OCI-LY7 (cell line): ENCODE measurements at regions not wholly inside any gene's neighbourhood (a gene's known extent, or its start where the extent isn't known, plus 50 kb on each side); places are given as distances from the start of the nearest gene placed in this dataset.

Source experiments
- BruUV-seq: library from RNA; stranded (reverse); fragments of 400-500 nt; replicated peaks from 2 replicates; lab custom pipeline; 2021; lab: Mats Ljungman, UMichigan
- CTCF ChIA-PET: fragments of 300-600 bp; sonication (Branson Sonifier 250); formaldehyde crosslinking; loops from one replicate; lab custom pipeline; 2022; ENCODE audit warnings: antibody characterized with exemption; ENCODE audit not compliant: unreplicated experiment; lab: Charles Lee
- POLR2A ChIA-PET: fragments of 300-600 bp; sonication (Branson Sonifier 250); formaldehyde crosslinking; loops from one replicate; lab custom pipeline; 2022; ENCODE audit warnings: antibody characterized with exemption; lab: Charles Lee
- DNase-seq: peaks from one replicate; pipeline ENCODE4 v3.0.0-alpha.2; 2015; ENCODE audit warnings: low spot score
- H2AFZ ChIP-seq: fragments of 200-600 bp; sonication (generic), shearing (Covaris generic); 2 replicates; pipeline ENCODE4 v1.6.1; 2014; ENCODE audit warnings: mild to moderate bottlenecking, antibody characterized with exemption, low read length, moderate library complexity
- H3K27ac ChIP-seq: fragments of 200-600 bp; sonication (generic); 2 replicates; pipeline ENCODE4 v1.5.1; 2014; ENCODE audit warnings: mixed run types, low read depth, mild to moderate bottlenecking, moderate library complexity, low read length, inconsistent platforms; ENCODE audit not compliant: poor library complexity, severe bottlenecking
- H3K36me3 ChIP-seq: fragments of 200-600 bp; sonication (generic); 2 replicates; pipeline ENCODE4 v1.6.1; 2014; ENCODE audit warnings: mild to moderate bottlenecking, antibody characterized with exemption, low read length, moderate library complexity, mixed read lengths; ENCODE audit not compliant: insufficient read depth
- H3K4me1 ChIP-seq: fragments of 200-600 bp; sonication (generic); 2 replicates; pipeline ENCODE4 v1.5.1; 2014; ENCODE audit warnings: mild to moderate bottlenecking, low read length; ENCODE audit not compliant: insufficient read depth, poor library complexity, severe bottlenecking
- H3K4me2 ChIP-seq: fragments of 200-600 bp; sonication (generic); 2 replicates; pipeline ENCODE4 v1.6.1; 2014; ENCODE audit warnings: mild to moderate bottlenecking, low read length
- H3K4me3 ChIP-seq: fragments of 200-600 bp; sonication (generic); 2 replicates; pipeline ENCODE4 v1.5.1; 2014; ENCODE audit warnings: mild to moderate bottlenecking, low read depth, low read length; ENCODE audit not compliant: poor library complexity, severe bottlenecking
- H3K79me2 ChIP-seq: fragments of 200-600 bp; sonication (generic); 2 replicates; pipeline ENCODE4 v1.6.1; 2016; ENCODE audit warnings: low read depth, mild to moderate bottlenecking, low read length, moderate library complexity, mixed read lengths; ENCODE audit not compliant: insufficient read depth
- H3K9me2 ChIP-seq: fragments of 200-600 bp; sonication (generic); 2 replicates; pipeline ENCODE4 v1.6.1; 2016; ENCODE audit warnings: mild to moderate bottlenecking, low read length, mixed read lengths; ENCODE audit not compliant: insufficient read depth
- H3K9me3 ChIP-seq: fragments of 200-600 bp; sonication (generic); 2 replicates; pipeline ENCODE4 v1.6.1; 2014; ENCODE audit warnings: mild to moderate bottlenecking, mixed run types, low read length, mixed read lengths
- H4K20me1 ChIP-seq: fragments of 200-600 bp; sonication (generic); 2 replicates; pipeline ENCODE4 v1.6.1; 2014; ENCODE audit warnings: mild to moderate bottlenecking, antibody characterized with exemption, low read length, moderate library complexity, mixed read lengths; ENCODE audit not compliant: insufficient read depth
- CTCF ChIP-seq: fragments of 200-600 bp; sonication (generic); conservative IDR thresholded peaks from 2 replicates; pipeline ENCODE4 v1.5.1; 2014; ENCODE audit warnings: mild to moderate bottlenecking, antibody characterized with exemption, low read length, moderate library complexity, mixed read lengths
- EZH2phosphoT487 ChIP-seq: fragments of 200-600 bp; sonication (generic); IDR thresholded peaks from 2 replicates; pipeline ENCODE4 v1.6.1; 2018; ENCODE audit warnings: low read depth, borderline replicate concordance, mild to moderate bottlenecking, mixed run types, antibody characterized with exemption, low read length, moderate library complexity, mixed read lengths
- intact Hi-C: fragments of 100-400 bp; cut with micrococcal nuclease; formaldehyde crosslinking; loops from one replicate; pipeline ENCODE4 v1.10.0; 2022; ENCODE audit not compliant: unreplicated experiment

- CTCF ChIA-PET, result no interaction called here
- peaks cover 7% of the 10 kb centered on the region for H3K4me1 ChIP-seq
- H3K9me2 ChIP-seq, result no peaks in the 10 kb centered on the region
- no peak for TF ChIP-seq CTCF
- no peak for TF ChIP-seq EZH2phosphoT487
- intact Hi-C loops, result no loop called here
- no peak overlapping the region for H3K4me3 ChIP-seq
- no peaks in the 10 kb centered on the region for H3K9me3 ChIP-seq
- no peak overlapping the region for H3K27ac ChIP-seq
- POLR2A ChIA-PET, result no interaction called here
- no peak for DNase-seq
- BruUV-seq, result no TSS peak
- no peak overlapping the region for H3K4me2 ChIP-seq
- no peak overlapping the region for H2AFZ ChIP-seq
- H4K20me1 ChIP-seq, result no peaks in the 10 kb centered on the region
- H3K79me2 ChIP-seq, result no peaks in the 10 kb centered on the region
- H3K36me3 ChIP-seq, result no peaks in the 10 kb centered on the region
Observed at GRCh38 chr10:3977761-3978160, 192.8 kb upstream of the KLF6 start.

- POLR2A ChIA-PET, result interaction anchor here (0.6 kb wide), 1 partner anchor 146 kb away, joined by 3 read pairs; no protein-coding TSS in a partner anchor
Observed at GRCh38 chr10:3976718-3977117, 191.7 kb upstream of the KLF6 start.

More at GRCh38 chr10:3976718-3977117, 191.7 kb upstream of the KLF6 start:
- no peak overlapping the region for H2AFZ ChIP-seq
- no peak for DNase-seq
- H3K4me1 ChIP-seq, result peaks cover 7% of the 10 kb centered on the region
- H3K79me2 ChIP-seq, result no peaks in the 10 kb centered on the region
- CTCF ChIA-PET, result no interaction called here
- no peak overlapping the region for H3K27ac ChIP-seq
- intact Hi-C loops, result no loop called here
- no peaks in the 10 kb centered on the region for H3K36me3 ChIP-seq
- TF ChIP-seq EZH2phosphoT487, result no peak
- no peak for TF ChIP-seq CTCF
- H3K9me2 ChIP-seq, result no peaks in the 10 kb centered on the region
- H3K4me3 ChIP-seq, result no peak overlapping the region
- H3K4me2 ChIP-seq, result peak overlapping the region; percentile 17; the same call in 1 of the 2 replicates
- no TSS peak for BruUV-seq
- H3K9me3 ChIP-seq, result no peaks in the 10 kb centered on the region
- H4K20me1 ChIP-seq, result no peaks in the 10 kb centered on the region
